GM12878 (cell line): ENCODE measurements at regions not wholly inside any gene's neighbourhood (a gene's known extent, or its start where the extent isn't known, plus 50 kb on each side); places are given as distances from the start of the nearest gene placed in this dataset.

ENCODE experiments used
- ATAC-seq: fragments of 200-7000 bp; cut with Tn5 transposase; 3 replicates; pipeline ENCODE4 v1.9.1; 2020; ENCODE audit warnings: mild to moderate bottlenecking, moderate library complexity
- BruUV-seq: library from RNA; stranded (reverse); fragments of 400-500 nt; replicated peaks from 2 replicates; lab custom pipeline; 2021; lab: Mats Ljungman, UMichigan
- CTCF ChIA-PET: fragments of 300-600 bp; sonication (Branson Sonifier 250); formaldehyde crosslinking; extraction: SDS; loops from one replicate; lab custom pipeline; 2021; ENCODE audit warnings: inconsistent platforms; lab: Yijun Ruan, JAX
- POLR2A ChIA-PET: fragments of 350-600 bp; formaldehyde crosslinking; extraction: SDS; loops from one replicate; lab custom pipeline; 2021; ENCODE audit warnings: inconsistent platforms; lab: Charles Lee
- RAD21 ChIA-PET: fragments of 300-600 bp; sonication (Branson Sonifier 250); formaldehyde crosslinking; loops from one replicate; lab custom pipeline; 2023; ENCODE audit warnings: antibody characterized with exemption; ENCODE audit not compliant: unreplicated experiment; lab: Charles Lee
- SMC1A ChIA-PET: fragments of 300-600 bp; sonication (Branson Sonifier 250); formaldehyde crosslinking; loops from one replicate; lab custom pipeline; 2023; ENCODE audit not compliant: unreplicated experiment, uncharacterized antibody; lab: Charles Lee
- DNase-seq: peaks from one replicate; pipeline ENCODE4 v3.0.0-alpha.2; 2011; ENCODE audit warnings: low read depth, low spot score
- FAIRE-seq: peaks from 3 replicates; lab custom pipeline; 2011; peaks lifted over from hg19 to GRCh38; lab: Jason Lieb, UNC
- H2AFZ ChIP-seq: 2 replicates; pipeline ENCODE4 v1.6.0; 2011; ENCODE audit warnings: low read depth, low read length, control low read depth; ENCODE audit not compliant: control insufficient read depth
- H3K27ac ChIP-seq: 2 replicates; pipeline ENCODE4 v1.5.1; 2011; ENCODE audit warnings: control low read depth; ENCODE audit not compliant: control insufficient read depth, insufficient read depth
- H3K27me3 ChIP-seq, 2 experiments: replicated peaks in 1 of 2; 2 replicates each; pipeline versions ENCODE4 v1.6.0 to v1.6.1; 2011; ENCODE audit warnings: low read length in 1 of 2; ENCODE audit not compliant: control insufficient read depth in 2 of 2, insufficient read depth in 2 of 2
- H3K36me3 ChIP-seq, 2 experiments: 2 replicates each; pipeline ENCODE4 v1.5.1; 2011; ENCODE audit warnings: low read length in 1 of 2; ENCODE audit not compliant: control insufficient read depth in 2 of 2, insufficient read depth in 2 of 2
- H3K4me1 ChIP-seq: 2 replicates; pipeline ENCODE4 v1.6.1; 2011; ENCODE audit warnings: mild to moderate bottlenecking, low read length, moderate library complexity, mixed read lengths; ENCODE audit not compliant: control insufficient read depth, insufficient read depth
- H3K4me2 ChIP-seq: 2 replicates; pipeline ENCODE4 v1.6.0; 2011; ENCODE audit warnings: control low read depth; ENCODE audit not compliant: control insufficient read depth, insufficient read depth
- H3K4me3 ChIP-seq: fragments of 200-600 bp; sonication (generic); 2 replicates; pipeline ENCODE4 v1.5.1; 2016
- H3K79me2 ChIP-seq: 2 replicates; pipeline ENCODE4 v1.6.0; 2011; ENCODE audit warnings: low read length; ENCODE audit not compliant: control insufficient read depth, insufficient read depth
- H3K9ac ChIP-seq: 2 replicates; pipeline ENCODE4 v1.8.0; 2011; ENCODE audit warnings: low read length, control low read depth, mixed read lengths; ENCODE audit not compliant: control insufficient read depth, insufficient read depth
- H3K9me3 ChIP-seq: replicated peaks from 3 replicates; pipeline ENCODE4 v1.5.1; 2011; ENCODE audit warnings: mild to moderate bottlenecking, low read length; ENCODE audit not compliant: control insufficient read depth, insufficient read depth
- H4K20me1 ChIP-seq: 2 replicates; pipeline ENCODE4 v1.6.0; 2011; ENCODE audit not compliant: control insufficient read depth, insufficient read depth
- ATF7 ChIP-seq: fragments of 450-650 bp; IDR thresholded peaks from 2 replicates; pipeline ENCODE4 v1.6.1; 2016; ENCODE audit warnings: low read depth, mild to moderate bottlenecking
- CHD4 ChIP-seq: fragments of 200-600 bp; sonication (generic); IDR thresholded peaks from 2 replicates; pipeline ENCODE4 v1.6.1; 2016; ENCODE audit warnings: mild to moderate bottlenecking
- CREB1 ChIP-seq: IDR thresholded peaks from 2 replicates; pipeline ENCODE4 v1.6.1; 2012; ENCODE audit warnings: low read depth, mild to moderate bottlenecking, inconsistent platforms
- CREM ChIP-seq: IDR thresholded peaks from 2 replicates; pipeline ENCODE4 v1.6.1; 2014; ENCODE audit warnings: antibody characterized with exemption, low read depth
- DPF2 ChIP-seq: fragments of 450-650 bp; IDR thresholded peaks from 2 replicates; pipeline ENCODE4 v1.6.1; 2017; ENCODE audit warnings: mild to moderate bottlenecking
- FOXK2 ChIP-seq: fragments of 450-650 bp; IDR thresholded peaks from 2 replicates; pipeline ENCODE4 v1.6.1; 2017; ENCODE audit warnings: mild to moderate bottlenecking, moderate library complexity
- FOXM1 ChIP-seq: IDR thresholded peaks from 2 replicates; pipeline ENCODE4 v1.6.1; 2012; ENCODE audit warnings: low read depth, mild to moderate bottlenecking, inconsistent platforms, low read length, moderate library complexity
- IKZF2 ChIP-seq, 2 experiments: fragments of 450-650 bp; IDR thresholded peaks; 2 replicates each; pipeline ENCODE4 v1.6.1; 2017; ENCODE audit warnings: mild to moderate bottlenecking in 2 of 2, moderate library complexity in 2 of 2
- MTA3 ChIP-seq: IDR thresholded peaks from 2 replicates; pipeline ENCODE4 v1.6.1; 2012; ENCODE audit warnings: low read length, inconsistent platforms, borderline replicate concordance
- PAX8 ChIP-seq: fragments of 450-650 bp; IDR thresholded peaks from 2 replicates; pipeline ENCODE4 v1.6.1; 2017; ENCODE audit warnings: mild to moderate bottlenecking, moderate library complexity
- POLR2AphosphoS2 ChIP-seq: IDR thresholded peaks from 2 replicates; pipeline ENCODE4 v1.6.1; 2011; ENCODE audit warnings: low read depth, mild to moderate bottlenecking, low read length, improper control_type of control experiment, moderate library complexity
- POU2F2 ChIP-seq: IDR thresholded peaks from 3 replicates; pipeline ENCODE4 v1.6.1; 2011; ENCODE audit warnings: low read depth, mild to moderate bottlenecking, low read length, borderline replicate concordance
- RUNX3 ChIP-seq: IDR thresholded peaks from 2 replicates; pipeline ENCODE4 v1.6.1; 2012; ENCODE audit warnings: low read length, inconsistent platforms
- SIN3A ChIP-seq: IDR thresholded peaks from 2 replicates; pipeline ENCODE4 v1.6.1; 2012; ENCODE audit warnings: low read depth, low read length, improper control_type of control experiment
- SMARCA5 ChIP-seq: fragments of 450-650 bp; IDR thresholded peaks from 2 replicates; pipeline ENCODE4 v1.6.1; 2017; ENCODE audit warnings: mild to moderate bottlenecking
- STAT1 ChIP-seq: fragments of 450-650 bp; conservative IDR thresholded peaks from 2 replicates; pipeline ENCODE4 v1.6.1; 2014; ENCODE audit warnings: antibody characterized with exemption, mild to moderate bottlenecking
- TCF7 ChIP-seq: IDR thresholded peaks from 2 replicates; pipeline ENCODE4 v1.6.1; 2014; ENCODE audit warnings: antibody characterized with exemption, borderline replicate concordance
- ZNF24 ChIP-seq: fragments of 450-650 bp; IDR thresholded peaks from 2 replicates; pipeline ENCODE4 v1.6.1; 2017; ENCODE audit warnings: antibody characterized with exemption, mild to moderate bottlenecking
- ZSCAN29 ChIP-seq: fragments of 450-650 bp; IDR thresholded peaks from 2 replicates; pipeline ENCODE4 v1.6.1; 2017; ENCODE audit warnings: mild to moderate bottlenecking, moderate library complexity
- WGBS: methylation state at CpG from one replicate; pipeline ENCODE4 v1.1.6; 2016; ENCODE audit warnings: low lambda C conversion rate; ENCODE audit not compliant: insufficient replicate concordance, insufficient coverage; ENCODE audit errors: missing lambda C conversion rate; 5-methylcytosine and 5-hydroxymethylcytosine counted together
- in situ Hi-C: fragments of 300-500 bp; cut with MboI; formaldehyde crosslinking; loops from 9 replicates; pipeline ENCODE4 v1.14.3; 2018; ENCODE audit warnings: mixed read lengths
- intact Hi-C: fragments of 100-400 bp; cut with micrococcal nuclease; formaldehyde crosslinking; loops from one replicate; pipeline ENCODE4 v1.14.2; 2022; ENCODE audit not compliant: unreplicated experiment
- TF ChIP-seq, protein P1 (sequence below): fragments of 450-650 bp; IDR thresholded peaks from 2 replicates; pipeline ENCODE4 v1.6.1; 2016; ENCODE audit warnings: mild to moderate bottlenecking
- TF ChIP-seq, protein P2 (sequence below): fragments of 450-650 bp; IDR thresholded peaks from 2 replicates; pipeline ENCODE4 v1.6.1; 2018; ENCODE audit warnings: mild to moderate bottlenecking, low read depth, moderate library complexity; ENCODE audit not compliant: partially characterized antibody

DNA sequence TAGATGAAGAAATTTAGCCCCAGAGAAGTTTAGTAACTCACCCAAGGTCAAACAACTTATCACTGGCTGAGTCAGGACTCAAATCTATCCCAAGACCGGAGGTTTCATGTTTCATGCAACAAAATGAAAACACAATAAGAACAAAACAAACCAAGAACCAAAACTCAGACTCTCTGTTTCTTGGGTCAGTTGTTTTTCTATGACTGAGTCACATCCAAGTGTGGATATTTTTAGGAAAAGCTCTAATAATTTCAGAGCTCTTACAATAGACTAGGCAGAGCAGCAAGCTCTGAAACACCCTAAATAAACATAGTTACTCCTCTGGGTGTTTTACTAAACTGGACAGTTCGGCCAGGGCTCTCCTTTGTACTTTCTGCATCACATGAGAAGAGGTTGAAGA, 87.6 kb upstream of the PRB2 start (continued):
- no peak for TF ChIP-seq IKZF2 (IDR thresholded peaks at IDR 0.05)
- no peak for TF ChIP-seq PAX8
- TF ChIP-seq CHD4 = no peak

DNA sequence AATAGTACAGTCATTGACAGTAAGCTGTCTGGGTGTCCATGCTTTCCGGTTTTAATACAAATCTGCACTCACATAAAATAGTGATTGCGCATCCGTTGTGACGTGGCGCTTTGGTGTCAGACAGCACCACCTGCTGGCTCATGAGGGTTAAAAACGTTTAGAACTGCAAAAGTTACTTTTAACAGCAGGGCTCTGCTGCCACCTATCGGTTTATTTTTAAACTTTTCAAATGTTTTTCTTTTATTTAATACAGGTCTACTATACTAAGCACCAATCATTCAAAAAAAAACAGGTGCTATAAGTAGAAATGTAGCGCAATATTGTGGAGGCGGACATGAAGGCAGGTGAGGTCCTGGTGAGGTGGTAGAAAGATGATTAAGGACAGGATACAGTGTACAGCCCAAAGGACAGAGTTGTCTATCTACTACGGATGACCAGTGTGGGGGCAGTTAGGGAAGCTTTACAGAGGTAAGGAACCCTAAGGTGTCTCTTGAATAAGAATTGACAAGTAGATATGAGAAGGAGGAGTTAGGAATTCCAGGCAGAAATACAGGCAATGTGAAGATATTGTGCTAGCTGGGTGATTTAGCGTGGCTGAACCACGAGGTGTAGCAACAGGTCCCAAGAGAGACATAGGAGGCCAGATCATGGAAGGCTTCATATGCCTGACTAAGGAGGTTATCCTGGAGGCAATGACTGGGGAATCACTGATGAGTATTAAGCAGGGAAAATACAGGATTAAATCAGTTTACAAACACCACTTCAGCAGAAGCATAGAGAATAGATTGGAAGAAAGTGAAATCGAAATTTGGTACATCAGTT, 91.5 kb upstream of the PRB2 start:
- Histone ChIP-seq H2AFZ (peak overlapping the region; percentile 47; the same call in 1 of the 2 replicates), H3K79me2 (no peaks in the 10 kb centered on the region), H3K4me1 (no peaks in the 10 kb centered on the region), H3K9ac (no peak overlapping the region), H4K20me1 (no peaks in the 10 kb centered on the region), H3K36me3 (no peaks in the 10 kb centered on the region), H3K4me2 (no peak overlapping the region), H3K4me3 (no peak overlapping the region), H3K27me3 (no peaks in the 10 kb centered on the region), H3K27ac (no peak overlapping the region), H3K9me3 (no peaks in the 10 kb centered on the region; the same call in 2 of the 3 replicates)
- 11% methylated on average over 13 of the region's 13 CpGs for WGBS
- ChIA-PET POLR2A (no interaction called here), SMC1A (interaction anchor here (0.6 to 5.5 kb wide), 11 partner anchors 10 to 716 kb away, joined by 3 to 42 read pairs (median 4); no protein-coding TSS in a partner anchor), CTCF (interaction anchor here (0.6 to 7.4 kb wide), 39 partner anchors 8 to 841 kb away, joined by 3 to 133 read pairs (median 4); partner anchors contain the start of gene PRB3), RAD21 (interaction anchor here (0.7 to 5.1 kb wide), 6 partner anchors 258 to 715 kb away, joined by 3 to 45 read pairs (median 4); no protein-coding TSS in a partner anchor)
- ATAC-seq (peak; percentile 94), DNase-seq (peak; percentile 43), FAIRE-seq (peak; percentile 97)
- in situ Hi-C loops = loop anchor here (5.0 kb wide), 2 partner anchors 255 to 720 kb away; no protein-coding TSS in a partner anchor
- BruUV-seq = no TSS peak
- intact Hi-C loops = loop anchor here (1.0 kb wide), 3 partner anchors 259 to 716 kb away; no protein-coding TSS in a partner anchor
- TF ChIP-seq STAT1 (no peak), DPF2 (no peak), RUNX3 (0 out of 2 replicates have a peak, but pooled peaks have one; percentile 48), CREM (peak; percentile 95), FOXM1 (0 out of 2 replicates have a peak, but pooled peaks have one; percentile 19), POLR2AphosphoS2 (no peak), CREB1 (peak; percentile 87), FOXK2 (no peak), POU2F2 (peak; percentile 57; the same call in 1 of the 3 replicates), TCF7 (0 out of 2 replicates have a peak, but pooled peaks have one; percentile 9), SMARCA5 (peak; percentile 77), MTA3 (no peak), ZNF24 (no peak), ZSCAN29 (peak; percentile 15; the same call in 1 of the 2 replicates), SIN3A (no peak), ATF7 (0 out of 2 replicates have a peak, but pooled peaks have one; percentile 46)
- TF ChIP-seq, protein P1, sequence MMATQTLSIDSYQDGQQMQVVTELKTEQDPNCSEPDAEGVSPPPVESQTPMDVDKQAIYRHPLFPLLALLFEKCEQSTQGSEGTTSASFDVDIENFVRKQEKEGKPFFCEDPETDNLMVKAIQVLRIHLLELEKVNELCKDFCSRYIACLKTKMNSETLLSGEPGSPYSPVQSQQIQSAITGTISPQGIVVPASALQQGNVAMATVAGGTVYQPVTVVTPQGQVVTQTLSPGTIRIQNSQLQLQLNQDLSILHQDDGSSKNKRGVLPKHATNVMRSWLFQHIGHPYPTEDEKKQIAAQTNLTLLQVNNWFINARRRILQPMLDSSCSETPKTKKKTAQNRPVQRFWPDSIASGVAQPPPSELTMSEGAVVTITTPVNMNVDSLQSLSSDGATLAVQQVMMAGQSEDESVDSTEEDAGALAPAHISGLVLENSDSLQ = 0 out of 2 replicates have a peak, but pooled peaks have one; percentile 6
- TF ChIP-seq, protein P2, sequence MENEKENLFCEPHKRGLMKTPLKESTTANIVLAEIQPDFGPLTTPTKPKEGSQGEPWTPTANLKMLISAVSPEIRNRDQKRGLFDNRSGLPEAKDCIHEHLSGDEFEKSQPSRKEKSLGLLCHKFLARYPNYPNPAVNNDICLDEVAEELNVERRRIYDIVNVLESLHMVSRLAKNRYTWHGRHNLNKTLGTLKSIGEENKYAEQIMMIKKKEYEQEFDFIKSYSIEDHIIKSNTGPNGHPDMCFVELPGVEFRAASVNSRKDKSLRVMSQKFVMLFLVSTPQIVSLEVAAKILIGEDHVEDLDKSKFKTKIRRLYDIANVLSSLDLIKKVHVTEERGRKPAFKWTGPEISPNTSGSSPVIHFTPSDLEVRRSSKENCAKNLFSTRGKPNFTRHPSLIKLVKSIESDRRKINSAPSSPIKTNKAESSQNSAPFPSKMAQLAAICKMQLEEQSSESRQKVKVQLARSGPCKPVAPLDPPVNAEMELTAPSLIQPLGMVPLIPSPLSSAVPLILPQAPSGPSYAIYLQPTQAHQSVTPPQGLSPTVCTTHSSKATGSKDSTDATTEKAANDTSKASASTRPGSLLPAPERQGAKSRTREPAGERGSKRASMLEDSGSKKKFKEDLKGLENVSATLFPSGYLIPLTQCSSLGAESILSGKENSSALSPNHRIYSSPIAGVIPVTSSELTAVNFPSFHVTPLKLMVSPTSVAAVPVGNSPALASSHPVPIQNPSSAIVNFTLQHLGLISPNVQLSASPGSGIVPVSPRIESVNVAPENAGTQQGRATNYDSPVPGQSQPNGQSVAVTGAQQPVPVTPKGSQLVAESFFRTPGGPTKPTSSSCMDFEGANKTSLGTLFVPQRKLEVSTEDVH = peak; percentile 49
